Neutrophil (primary cell): ENCODE measurements at regions not wholly inside any gene's neighbourhood (a gene's known extent, or its start where the extent isn't known, plus 50 kb on each side); places are given as distances from the start of the nearest gene placed in this dataset.

Experiments used
- H3K27ac ChIP-seq: fragments of 200-600 bp; sonication (generic); 2 replicates; pipeline ENCODE4 v1.5.1; 2016; ENCODE audit warnings: mild to moderate bottlenecking, moderate library complexity
- H3K27me3 ChIP-seq: fragments of 200-600 bp; sonication (generic); 2 replicates; pipeline ENCODE4 v1.6.0; 2016; ENCODE audit warnings: mild to moderate bottlenecking
- H3K36me3 ChIP-seq: fragments of 200-600 bp; sonication (generic); 2 replicates; pipeline ENCODE4 v1.5.1; 2017
- H3K4me1 ChIP-seq, 2 experiments: fragments of 200-600 bp in 1 of 2; sonication (generic) in 1 of 2; 1 replicate in 1 of 2; 2 replicates in 1 of 2; pipeline versions ENCODE4 v1.5.1 to v1.6.1; 2013 to 2016; ENCODE audit warnings: low read depth in 1 of 2, low read length in 1 of 2, mild to moderate bottlenecking in 1 of 2, moderate library complexity in 1 of 2; ENCODE audit not compliant: control insufficient read depth in 1 of 2, insufficient read depth in 1 of 2
- H3K4me3 ChIP-seq, 2 experiments: fragments of 200-600 bp in 1 of 2; sonication (generic) in 1 of 2; 1 replicate in 1 of 2; 2 replicates in 1 of 2; pipeline ENCODE4 v1.5.1; 2013 to 2016; ENCODE audit warnings: low read depth in 1 of 2, low read length in 1 of 2, mild to moderate bottlenecking in 1 of 2, moderate library complexity in 1 of 2
- H3K9me3 ChIP-seq: fragments of 200-600 bp; sonication (generic); 2 replicates; pipeline ENCODE4 v1.5.1; 2016
- TF ChIP-seq, protein P1 (sequence below): fragments of 200-600 bp; sonication (generic); IDR thresholded peaks from 2 replicates; pipeline ENCODE4 v1.5.1; 2016; ENCODE audit warnings: antibody characterized with exemption

DNA sequence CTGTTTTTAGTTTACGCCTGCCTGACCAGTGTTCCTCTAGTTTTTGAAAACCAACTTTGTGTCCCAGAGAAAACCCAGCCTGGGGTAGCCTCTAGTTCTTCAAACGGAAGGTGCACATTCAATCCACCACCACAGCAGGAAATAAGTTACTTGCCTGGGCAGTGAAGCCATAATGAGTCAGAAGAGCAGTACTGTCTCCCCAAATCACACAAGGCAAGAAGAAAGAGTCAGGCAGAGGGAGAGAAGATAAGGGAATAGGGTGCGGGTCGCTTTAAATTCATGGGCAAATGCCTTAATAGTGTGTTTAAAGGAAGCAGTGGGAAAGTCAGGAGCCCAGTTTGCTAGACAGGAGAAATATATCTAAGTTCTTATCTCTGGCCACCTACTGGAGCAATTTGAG is 333.8 kb upstream of the GRIA3 start:
- Histone ChIP-seq H3K36me3 (no peaks in the 10 kb centered on the region), H3K27ac (no peak overlapping the region)
- TF ChIP-seq, protein P1, sequence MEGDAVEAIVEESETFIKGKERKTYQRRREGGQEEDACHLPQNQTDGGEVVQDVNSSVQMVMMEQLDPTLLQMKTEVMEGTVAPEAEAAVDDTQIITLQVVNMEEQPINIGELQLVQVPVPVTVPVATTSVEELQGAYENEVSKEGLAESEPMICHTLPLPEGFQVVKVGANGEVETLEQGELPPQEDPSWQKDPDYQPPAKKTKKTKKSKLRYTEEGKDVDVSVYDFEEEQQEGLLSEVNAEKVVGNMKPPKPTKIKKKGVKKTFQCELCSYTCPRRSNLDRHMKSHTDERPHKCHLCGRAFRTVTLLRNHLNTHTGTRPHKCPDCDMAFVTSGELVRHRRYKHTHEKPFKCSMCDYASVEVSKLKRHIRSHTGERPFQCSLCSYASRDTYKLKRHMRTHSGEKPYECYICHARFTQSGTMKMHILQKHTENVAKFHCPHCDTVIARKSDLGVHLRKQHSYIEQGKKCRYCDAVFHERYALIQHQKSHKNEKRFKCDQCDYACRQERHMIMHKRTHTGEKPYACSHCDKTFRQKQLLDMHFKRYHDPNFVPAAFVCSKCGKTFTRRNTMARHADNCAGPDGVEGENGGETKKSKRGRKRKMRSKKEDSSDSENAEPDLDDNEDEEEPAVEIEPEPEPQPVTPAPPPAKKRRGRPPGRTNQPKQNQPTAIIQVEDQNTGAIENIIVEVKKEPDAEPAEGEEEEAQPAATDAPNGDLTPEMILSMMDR = no peak

DNA sequence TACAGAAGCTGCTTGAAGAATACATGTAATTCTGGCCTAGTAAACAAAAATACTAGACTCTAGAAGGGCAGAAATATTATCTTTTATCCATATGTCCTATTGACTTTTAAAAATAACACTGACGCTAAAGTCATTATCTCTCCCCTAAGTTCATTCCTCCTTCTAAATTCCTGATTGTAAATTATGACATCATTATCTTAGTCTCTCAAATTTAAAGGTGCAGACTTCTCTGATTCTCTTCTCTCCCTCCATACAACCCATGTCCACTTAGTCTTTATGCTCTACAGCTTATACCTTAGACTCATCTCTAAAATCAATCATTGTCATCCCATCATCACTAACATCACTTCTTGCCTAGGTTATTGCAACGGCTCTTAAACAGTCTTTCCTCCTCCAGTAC is 327.9 kb upstream of the GRIA3 start:
- TF ChIP-seq, protein P1 = no peak

More for the DNA sequence above, 333.8 kb upstream of the GRIA3 start:
- no peak overlapping the region for H3K4me3 ChIP-seq
- no peaks in the 10 kb centered on the region for H3K4me1 ChIP-seq
- H3K27me3 ChIP-seq = no peaks in the 10 kb centered on the region
- H3K9me3 ChIP-seq = no peaks in the 10 kb centered on the region

DNA sequence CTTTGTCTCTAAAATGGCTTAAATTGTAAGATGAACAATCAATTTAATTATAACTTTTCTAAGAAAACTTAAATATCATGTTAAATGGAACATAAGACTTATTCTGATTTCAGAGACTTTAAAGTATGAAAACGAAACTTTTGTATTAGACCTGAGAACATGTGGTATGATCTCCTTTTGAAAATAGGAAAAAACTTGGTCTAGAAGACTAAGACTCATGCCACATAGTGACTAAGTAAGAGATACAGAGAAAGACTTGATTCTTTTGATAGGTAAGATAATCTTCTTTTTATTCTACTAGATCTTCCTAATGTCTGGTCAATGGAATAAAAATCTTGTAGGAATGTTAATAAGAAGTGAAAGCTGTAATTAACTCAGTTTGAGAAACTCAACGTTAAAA is 326.3 kb upstream of the GRIA3 start:
- Histone ChIP-seq H3K4me1 (no peaks in the 10 kb centered on the region), H3K9me3 (no peaks in the 10 kb centered on the region), H3K4me3 (no peak overlapping the region)

More for the DNA sequence above, 327.9 kb upstream of the GRIA3 start:
- Histone ChIP-seq H3K4me3 (no peak overlapping the region), H3K9me3 (no peaks in the 10 kb centered on the region), H3K27me3 (no peaks in the 10 kb centered on the region), H3K4me1 (no peaks in the 10 kb centered on the region), H3K27ac (no peak overlapping the region), H3K36me3 (no peaks in the 10 kb centered on the region)

GRCh38 chrX:122863067-122863466 is 321.0 kb upstream of the GRIA3 start:
- TF ChIP-seq, protein P1 = no peak
- Histone ChIP-seq H3K27me3 (no peaks in the 10 kb centered on the region), H3K27ac (no peak overlapping the region), H3K4me3 (no peak overlapping the region), H3K36me3 (no peaks in the 10 kb centered on the region), H3K9me3 (no peaks in the 10 kb centered on the region), H3K4me1 (no peaks in the 10 kb centered on the region)

More for the DNA sequence above, 326.3 kb upstream of the GRIA3 start:
- H3K27ac ChIP-seq = no peak overlapping the region
- H3K27me3 ChIP-seq = no peaks in the 10 kb centered on the region
- H3K36me3 ChIP-seq = no peaks in the 10 kb centered on the region
- TF ChIP-seq, protein P1 = no peak

- Histone ChIP-seq H3K36me3 (no peaks in the 10 kb centered on the region), H3K9me3 (no peaks in the 10 kb centered on the region), H3K27ac (no peak overlapping the region), H3K27me3 (no peaks in the 10 kb centered on the region), H3K4me1 (no peaks in the 10 kb centered on the region), H3K4me3 (no peak overlapping the region)
- TF ChIP-seq, protein P1 = no peak
These were observed 317.5 kb upstream of the GRIA3 start for GRCh38 chrX:122866532-122866931.

- no peaks in the 10 kb centered on the region for H3K27me3 ChIP-seq
- TF ChIP-seq, protein P1 = no peak
These were observed 315.4 kb upstream of the GRIA3 start for GRCh38 chrX:122868631-122869030.

More at GRCh38 chrX:122868631-122869030, 315.4 kb upstream of the GRIA3 start:
- H3K36me3 ChIP-seq = no peaks in the 10 kb centered on the region
- no peak overlapping the region for H3K4me3 ChIP-seq
- H3K4me1 ChIP-seq = no peaks in the 10 kb centered on the region
- H3K27ac ChIP-seq = no peak overlapping the region
- H3K9me3 ChIP-seq = no peaks in the 10 kb centered on the region
